ENCODE measurements at regions not wholly inside any gene's neighbourhood (a gene's known extent, or its start where the extent isn't known, plus 50 kb on each side); places are given as distances from the start of the nearest gene placed in this dataset.

- no peak overlapping the region for H3K4me3 ChIP-seq (ENCODE audit: low read depth, low read length)
- TF ChIP-seq CTCF (IDR thresholded peaks at IDR 0.05; ENCODE audit: borderline replicate concordance, insufficient read depth, low read depth, low read length), result no peak
These were observed 1192.1 kb upstream of the B3GALT2 start for GRCh38 chr1:194378517-194378916.

DNA sequence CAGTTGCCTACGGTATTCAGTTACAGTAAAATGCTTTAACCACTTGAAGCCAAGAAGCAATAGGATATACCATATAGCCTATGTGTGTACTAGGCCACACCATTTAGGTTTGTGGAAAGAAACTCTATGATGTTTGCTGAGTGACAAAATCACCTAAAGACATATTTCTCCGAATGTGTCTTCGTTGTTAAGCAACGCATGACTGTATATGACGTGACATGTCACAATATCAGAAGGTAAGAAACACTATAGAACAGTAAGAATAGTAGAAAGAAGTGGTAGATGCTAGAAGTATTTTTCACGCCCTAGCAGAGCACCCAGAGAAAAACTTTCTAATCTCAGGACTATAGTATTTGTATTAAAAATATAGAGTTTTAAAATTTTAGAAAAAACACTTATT, 1188.2 kb upstream of the B3GALT2 start:
- TF ChIP-seq CTCF (IDR thresholded peaks at IDR 0.05; ENCODE audit: borderline replicate concordance, insufficient read depth, low read depth, low read length), result no peak

DNA sequence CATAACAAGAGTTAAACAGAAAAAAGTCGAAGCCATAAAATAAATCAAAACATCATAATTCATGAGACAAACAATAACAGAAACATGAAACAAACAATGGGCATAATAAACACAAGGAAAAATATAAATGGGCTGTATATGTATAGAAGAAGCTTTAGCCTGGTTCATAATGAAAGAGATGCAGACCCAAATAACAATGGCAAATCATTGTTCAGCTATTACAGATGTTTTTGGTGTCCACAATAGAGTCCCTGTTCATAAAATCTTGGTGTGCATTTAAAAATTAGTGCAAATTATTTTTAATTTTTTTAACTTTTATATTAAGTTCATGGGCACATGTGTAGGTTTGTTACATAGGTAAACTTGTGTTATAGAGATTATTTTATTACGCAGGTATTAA, 1185.9 kb upstream of the B3GALT2 start:
- no peak for TF ChIP-seq CTCF (IDR thresholded peaks at IDR 0.05; ENCODE audit: borderline replicate concordance, insufficient read depth, low read depth, low read length)
- no peak overlapping the region for H3K4me3 ChIP-seq (ENCODE audit: low read depth, low read length)

More for the DNA sequence above, 1188.2 kb upstream of the B3GALT2 start:
- no peak overlapping the region for H3K4me3 ChIP-seq (ENCODE audit: low read depth, low read length)

- H3K4me3 ChIP-seq (ENCODE audit: low read depth, low read length), result no peak overlapping the region
- no peak for TF ChIP-seq CTCF (IDR thresholded peaks at IDR 0.05; ENCODE audit: borderline replicate concordance, insufficient read depth, low read depth, low read length)
These were observed 1183.2 kb upstream of the B3GALT2 start for GRCh38 chr1:194369622-194370021.

- TF ChIP-seq CTCF (IDR thresholded peaks at IDR 0.05; ENCODE audit: borderline replicate concordance, insufficient read depth, low read depth, low read length), result no peak
- H3K4me3 ChIP-seq (ENCODE audit: low read depth, low read length), result no peak overlapping the region
These were observed 1182.6 kb upstream of the B3GALT2 start for GRCh38 chr1:194369060-194369459.

- H3K4me3 ChIP-seq (ENCODE audit: low read depth, low read length), result no peak overlapping the region
- no peak for TF ChIP-seq CTCF (IDR thresholded peaks at IDR 0.05; ENCODE audit: borderline replicate concordance, insufficient read depth, low read depth, low read length)
These were observed 1180.7 kb upstream of the B3GALT2 start for GRCh38 chr1:194367121-194367520.

DNA sequence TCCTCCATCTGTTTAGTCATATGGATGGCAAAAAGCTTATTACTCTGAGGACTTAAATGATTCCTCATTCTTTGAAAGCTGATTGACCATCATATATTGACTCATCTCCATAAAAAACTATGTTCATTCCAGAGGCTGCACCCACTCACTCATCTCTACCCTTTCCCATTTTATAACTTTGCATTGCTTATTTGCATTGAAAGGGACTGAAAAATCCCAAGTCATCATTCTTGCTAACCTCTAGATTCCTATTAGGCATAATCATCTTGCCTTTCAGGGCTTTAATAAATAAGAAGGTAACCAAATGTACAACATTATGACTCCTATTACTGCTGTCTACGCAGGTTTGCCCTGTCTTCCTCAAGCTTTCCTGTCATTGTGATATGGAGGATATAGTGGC, 1180.3 kb upstream of the B3GALT2 start:
- no peak for TF ChIP-seq CTCF (IDR thresholded peaks at IDR 0.05; ENCODE audit: borderline replicate concordance, insufficient read depth, low read depth, low read length)
- no peak overlapping the region for H3K4me3 ChIP-seq (ENCODE audit: low read depth, low read length)

Measured in GM12875 (cell line).